Cardiac septum (tissue), 1 donor: ENCODE measurements at regions not wholly inside any gene's neighbourhood (a gene's known extent, or its start where the extent isn't known, plus 50 kb on each side); places are given as distances from the start of the nearest gene placed in this dataset.
"Not testable (repeated sequence)": the region's sequence is repeated elsewhere in the genome, so short reads cannot be mapped to it uniquely, and the experiment has no call there.

Source experiments
- DNase-seq: peaks from one replicate; pipeline ENCODE4 v3.0.0-alpha.2; 2020; ENCODE audit warnings: low spot score
- intact Hi-C: fragments of 100-400 bp; cut with DNase I; formaldehyde crosslinking; loops from one replicate; pipeline ENCODE4 v1.14.0; 2022
- donor health status: DM: no; HTN: no; CAD: no.

- no peak for DNase-seq
- intact Hi-C loops, result no loop called here
Measured at GRCh38 chr1:222060210-222060916, 318.5 kb upstream of the DUSP10 start.

- DNase-seq, result no peak
- intact Hi-C loops, result no loop called here
Measured at GRCh38 chr1:222058249-222058648, 316.4 kb upstream of the DUSP10 start.

GRCh38 chr1:222057162-222057561 lies 315.3 kb upstream of the DUSP10 start:
- no peak for DNase-seq
- intact Hi-C loops, result no loop called here

- intact Hi-C loops, result no loop called here
- DNase-seq, result no peak
Measured at GRCh38 chr1:222054416-222054815, 312.5 kb upstream of the DUSP10 start.

GRCh38 chr1:222053790-222054294 lies 312.0 kb upstream of the DUSP10 start:
- intact Hi-C loops, result no loop called here

GRCh38 chr1:222051311-222051710 lies 309.4 kb upstream of the DUSP10 start:
- DNase-seq, intact Hi-C loops: not testable (repeated sequence)

More at GRCh38 chr1:222053790-222054294, 312.0 kb upstream of the DUSP10 start:
- no peak for DNase-seq

- intact Hi-C loops, DNase-seq: not testable (repeated sequence)
Measured at GRCh38 chr1:222049661-222050060, 307.8 kb upstream of the DUSP10 start.

- intact Hi-C loops, result no loop called here
- DNase-seq, result no peak
Measured at GRCh38 chr1:222049176-222049575, 307.3 kb upstream of the DUSP10 start.

- intact Hi-C loops, result no loop called here
- no peak for DNase-seq
Measured at GRCh38 chr1:222048094-222048595, 306.3 kb upstream of the DUSP10 start.

- intact Hi-C loops, result no loop called here
Measured at GRCh38 chr1:222047366-222047765, 305.5 kb upstream of the DUSP10 start.

GRCh38 chr1:222046684-222047263 lies 304.9 kb upstream of the DUSP10 start:
- intact Hi-C loops, result no loop called here
- DNase-seq, result no peak

More at GRCh38 chr1:222047366-222047765, 305.5 kb upstream of the DUSP10 start:
- DNase-seq, result no peak

GRCh38 chr1:222045786-222046185 lies 303.9 kb upstream of the DUSP10 start:
- no peak for DNase-seq
- intact Hi-C loops, result no loop called here

- no peak for DNase-seq
- intact Hi-C loops, result no loop called here
Measured at GRCh38 chr1:222045236-222045635, 303.3 kb upstream of the DUSP10 start.

GRCh38 chr1:222043444-222044292 lies 301.8 kb upstream of the DUSP10 start:
- intact Hi-C loops, result no loop called here
- DNase-seq, result no peak

- intact Hi-C loops, result no loop called here
Measured at GRCh38 chr1:222042120-222042519, 300.2 kb upstream of the DUSP10 start.

GRCh38 chr1:222040955-222041354 lies 299.1 kb upstream of the DUSP10 start:
- intact Hi-C loops, result no loop called here
- no peak for DNase-seq

More at GRCh38 chr1:222042120-222042519, 300.2 kb upstream of the DUSP10 start:
- no peak for DNase-seq

GRCh38 chr1:222040121-222040805 lies 298.4 kb upstream of the DUSP10 start:
- no peak for DNase-seq
- intact Hi-C loops, result no loop called here

- intact Hi-C loops, result loop anchor here (5.0 kb wide), 1 partner anchor 212 kb away; no protein-coding TSS in a partner anchor
- DNase-seq, result no peak
Measured at GRCh38 chr1:222038971-222039370, 297.1 kb upstream of the DUSP10 start.

- intact Hi-C loops, result loop anchor here (5.0 kb wide), 1 partner anchor 210 kb away; no protein-coding TSS in a partner anchor
- DNase-seq, result no peak
Measured at GRCh38 chr1:222037720-222038119, 295.8 kb upstream of the DUSP10 start.
